ENCODE measurements at regions not wholly inside any gene's neighbourhood (a gene's known extent, or its start where the extent isn't known, plus 50 kb on each side); places are given as distances from the start of the nearest gene placed in this dataset.

DNA sequence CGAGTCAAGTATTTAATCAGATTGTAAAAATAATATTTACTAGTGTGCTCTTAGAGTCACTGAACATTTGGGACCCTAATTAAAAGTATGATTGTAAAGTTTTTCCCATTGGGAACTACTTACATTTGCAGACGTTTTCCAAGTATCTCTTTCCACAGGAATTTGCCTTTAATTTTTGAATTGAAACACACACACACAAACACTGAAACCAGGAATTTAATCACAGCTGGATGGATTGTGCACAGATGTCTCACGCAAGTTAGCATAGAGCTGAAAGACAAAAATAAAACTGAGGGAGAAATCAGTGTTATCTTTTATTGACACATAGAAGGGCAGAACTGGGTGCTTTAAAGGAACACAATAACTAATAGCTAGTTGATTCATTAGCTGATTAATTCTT is 230.7 kb downstream of the RND3 start:
- TF ChIP-seq, protein P1, sequence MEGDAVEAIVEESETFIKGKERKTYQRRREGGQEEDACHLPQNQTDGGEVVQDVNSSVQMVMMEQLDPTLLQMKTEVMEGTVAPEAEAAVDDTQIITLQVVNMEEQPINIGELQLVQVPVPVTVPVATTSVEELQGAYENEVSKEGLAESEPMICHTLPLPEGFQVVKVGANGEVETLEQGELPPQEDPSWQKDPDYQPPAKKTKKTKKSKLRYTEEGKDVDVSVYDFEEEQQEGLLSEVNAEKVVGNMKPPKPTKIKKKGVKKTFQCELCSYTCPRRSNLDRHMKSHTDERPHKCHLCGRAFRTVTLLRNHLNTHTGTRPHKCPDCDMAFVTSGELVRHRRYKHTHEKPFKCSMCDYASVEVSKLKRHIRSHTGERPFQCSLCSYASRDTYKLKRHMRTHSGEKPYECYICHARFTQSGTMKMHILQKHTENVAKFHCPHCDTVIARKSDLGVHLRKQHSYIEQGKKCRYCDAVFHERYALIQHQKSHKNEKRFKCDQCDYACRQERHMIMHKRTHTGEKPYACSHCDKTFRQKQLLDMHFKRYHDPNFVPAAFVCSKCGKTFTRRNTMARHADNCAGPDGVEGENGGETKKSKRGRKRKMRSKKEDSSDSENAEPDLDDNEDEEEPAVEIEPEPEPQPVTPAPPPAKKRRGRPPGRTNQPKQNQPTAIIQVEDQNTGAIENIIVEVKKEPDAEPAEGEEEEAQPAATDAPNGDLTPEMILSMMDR (IDR thresholded peaks at IDR 0.05) = no peak
- no peak for TF ChIP-seq POLR2A (IDR thresholded peaks at IDR 0.05)
